Fibroblast of mammary gland (primary cell): ENCODE measurements at regions not wholly inside any gene's neighbourhood (a gene's known extent, or its start where the extent isn't known, plus 50 kb on each side); places are given as distances from the start of the nearest gene placed in this dataset.

Experiments
- DNase-seq: peaks from one replicate; pipeline ENCODE4 v3.0.0-alpha.2; 2010; ENCODE audit warnings: low read depth
- H3K4me3 ChIP-seq: 2 replicates; pipeline ENCODE4 v1.5.1; 2011; ENCODE audit warnings: low read depth, mild to moderate bottlenecking, low read length, moderate library complexity; ENCODE audit not compliant: control insufficient read depth
- TF ChIP-seq, protein P1 (sequence below): conservative IDR thresholded peaks from 2 replicates; pipeline ENCODE4 v1.5.1; 2011; ENCODE audit warnings: low read depth, low read length, inconsistent platforms; ENCODE audit not compliant: control insufficient read depth, insufficient read depth

DNA sequence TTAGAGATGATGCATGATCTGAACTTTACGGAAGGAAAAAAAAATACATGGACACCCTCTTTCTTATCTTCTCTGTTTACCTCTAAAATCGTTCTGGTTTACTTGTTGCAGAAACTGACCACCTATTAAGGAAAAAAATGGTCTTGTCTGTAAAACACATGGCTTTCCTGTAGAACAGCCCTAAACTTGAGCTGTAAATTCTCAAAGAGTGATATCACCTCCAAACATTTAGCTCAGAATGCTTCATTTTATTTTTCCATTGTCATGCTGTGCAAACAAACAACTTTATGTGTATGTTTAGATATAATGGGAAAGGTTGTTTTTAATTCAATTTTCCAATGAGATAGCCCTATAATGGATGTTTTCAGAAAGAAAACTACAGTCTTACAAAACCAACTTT lies 237.4 kb upstream of the NR2F2 start:
- no peak overlapping the region for H3K4me3 ChIP-seq
- DNase-seq: no peak

DNA sequence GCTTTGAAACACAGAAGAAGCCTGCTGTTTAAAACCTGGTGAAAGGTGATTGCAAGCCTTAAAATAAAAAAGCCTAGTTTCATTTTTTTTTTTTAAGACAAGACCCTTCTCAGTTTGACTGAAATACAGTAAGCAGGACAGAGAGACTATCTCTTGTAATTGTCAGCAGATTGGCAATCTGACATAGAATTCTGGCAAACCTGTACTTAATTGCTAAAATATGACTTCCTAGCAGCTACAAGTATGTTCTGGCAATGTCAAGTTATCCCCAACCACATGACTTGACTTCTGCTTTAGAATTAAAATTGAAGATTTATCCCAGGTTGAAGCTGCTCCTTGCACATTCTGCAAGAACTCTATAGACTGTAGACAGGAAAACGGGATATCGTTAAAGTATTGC lies 232.8 kb upstream of the NR2F2 start:
- no peak overlapping the region for H3K4me3 ChIP-seq
- DNase-seq: no peak
- TF ChIP-seq, protein P1, sequence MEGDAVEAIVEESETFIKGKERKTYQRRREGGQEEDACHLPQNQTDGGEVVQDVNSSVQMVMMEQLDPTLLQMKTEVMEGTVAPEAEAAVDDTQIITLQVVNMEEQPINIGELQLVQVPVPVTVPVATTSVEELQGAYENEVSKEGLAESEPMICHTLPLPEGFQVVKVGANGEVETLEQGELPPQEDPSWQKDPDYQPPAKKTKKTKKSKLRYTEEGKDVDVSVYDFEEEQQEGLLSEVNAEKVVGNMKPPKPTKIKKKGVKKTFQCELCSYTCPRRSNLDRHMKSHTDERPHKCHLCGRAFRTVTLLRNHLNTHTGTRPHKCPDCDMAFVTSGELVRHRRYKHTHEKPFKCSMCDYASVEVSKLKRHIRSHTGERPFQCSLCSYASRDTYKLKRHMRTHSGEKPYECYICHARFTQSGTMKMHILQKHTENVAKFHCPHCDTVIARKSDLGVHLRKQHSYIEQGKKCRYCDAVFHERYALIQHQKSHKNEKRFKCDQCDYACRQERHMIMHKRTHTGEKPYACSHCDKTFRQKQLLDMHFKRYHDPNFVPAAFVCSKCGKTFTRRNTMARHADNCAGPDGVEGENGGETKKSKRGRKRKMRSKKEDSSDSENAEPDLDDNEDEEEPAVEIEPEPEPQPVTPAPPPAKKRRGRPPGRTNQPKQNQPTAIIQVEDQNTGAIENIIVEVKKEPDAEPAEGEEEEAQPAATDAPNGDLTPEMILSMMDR: no peak

More for the DNA sequence above, 237.4 kb upstream of the NR2F2 start:
- TF ChIP-seq, protein P1: no peak

DNA sequence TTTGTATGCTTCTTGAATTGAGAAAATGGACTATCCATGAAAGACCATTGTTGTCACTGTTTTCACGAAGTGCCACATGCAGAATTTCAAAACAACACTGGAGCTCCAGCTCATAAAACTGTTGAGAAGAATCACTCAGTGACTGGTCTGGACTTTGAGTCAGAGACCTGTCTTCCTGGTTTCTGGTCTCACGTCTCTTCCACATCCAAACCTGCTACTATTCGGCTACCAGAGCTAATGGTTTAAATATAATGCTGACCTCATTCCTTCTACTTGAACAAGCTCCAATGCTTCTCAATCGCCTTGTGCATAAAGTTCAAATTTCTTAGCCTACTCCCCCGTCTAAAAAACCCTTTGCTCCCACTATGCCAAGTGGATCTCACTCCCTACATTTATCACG lies 227.9 kb upstream of the NR2F2 start:
- H3K4me3 ChIP-seq: no peak overlapping the region
- no peak for DNase-seq
- TF ChIP-seq, protein P1: no peak

DNA sequence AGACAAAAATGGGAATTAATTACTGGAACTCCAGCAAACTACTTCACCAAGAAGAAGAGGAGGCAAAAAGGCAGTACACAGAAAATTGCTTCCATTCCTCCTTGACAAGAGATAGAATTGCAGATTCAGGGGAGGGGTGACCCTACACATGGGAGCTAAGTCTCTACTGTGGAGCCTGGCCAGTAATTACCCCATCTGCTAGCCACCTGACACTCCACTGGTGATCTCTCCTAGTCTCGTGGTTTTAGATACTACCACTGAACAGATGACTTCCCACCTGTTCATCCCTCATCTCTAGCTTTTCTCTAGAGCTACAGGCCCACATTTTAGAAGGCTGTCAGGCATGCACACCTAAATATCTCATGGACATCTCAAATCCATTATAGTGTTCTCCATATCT lies 224.3 kb upstream of the NR2F2 start:
- TF ChIP-seq, protein P1: no peak
- DNase-seq: no peak
- H3K4me3 ChIP-seq: no peak overlapping the region

DNA sequence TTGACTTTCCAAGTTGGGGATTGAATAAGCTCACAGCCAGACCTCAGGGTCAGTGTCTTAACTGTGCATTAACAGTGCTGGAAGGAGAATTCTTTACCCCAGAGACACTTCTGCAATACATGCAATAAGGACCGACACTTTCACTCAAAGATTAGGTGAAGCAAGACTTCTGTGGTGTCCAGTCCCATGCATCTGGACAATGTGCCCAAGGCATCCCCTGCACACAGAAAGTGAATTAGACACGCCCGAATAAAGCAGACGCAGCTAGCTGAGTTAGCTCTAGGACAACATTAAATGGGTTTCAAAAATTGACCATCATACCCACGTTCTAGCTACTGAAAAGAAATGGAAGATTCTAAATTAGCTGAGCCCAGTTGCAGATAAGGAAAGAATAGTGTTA lies 223.9 kb upstream of the NR2F2 start:
- TF ChIP-seq, protein P1: no peak
- H3K4me3 ChIP-seq: no peak overlapping the region
- no peak for DNase-seq

DNA sequence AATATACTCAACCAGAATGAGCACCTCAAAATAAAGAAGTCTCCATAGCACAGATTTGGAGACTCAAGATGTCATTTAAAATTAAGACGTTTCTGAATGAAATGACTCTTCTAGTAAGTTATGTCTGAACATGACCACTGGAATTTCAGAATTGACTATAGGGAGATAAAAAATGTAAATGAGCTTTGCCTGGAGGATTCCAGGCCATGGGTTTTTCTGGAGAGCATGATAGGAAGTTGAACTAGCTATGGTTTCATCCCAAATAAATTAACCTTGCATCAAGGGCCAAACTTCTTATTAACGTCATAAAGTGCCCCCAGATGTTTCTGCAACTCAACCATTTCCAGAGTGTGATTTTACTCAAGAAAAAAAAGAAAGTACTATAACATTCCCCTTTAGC lies 222.6 kb upstream of the NR2F2 start:
- no peak overlapping the region for H3K4me3 ChIP-seq
- TF ChIP-seq, protein P1: no peak
- DNase-seq: peak; percentile 38

DNA sequence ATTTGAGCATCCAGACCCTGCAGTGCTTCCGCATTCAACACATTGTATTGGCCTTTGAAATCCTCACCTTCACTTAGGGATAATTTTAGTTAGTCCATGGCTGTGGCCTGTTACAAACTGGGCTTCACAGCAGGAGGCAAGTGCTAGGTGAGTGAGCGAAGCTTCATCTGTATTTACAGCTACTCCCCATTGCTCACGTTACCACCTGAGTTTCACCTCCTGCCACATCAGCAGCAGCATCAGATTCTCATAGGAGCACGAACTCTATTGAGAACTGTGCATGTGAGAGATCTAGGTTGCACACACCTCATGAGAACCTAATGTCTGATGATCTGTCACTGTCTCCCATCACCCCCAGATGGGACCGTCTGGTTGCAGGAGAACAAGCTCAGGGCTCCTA lies 222.1 kb upstream of the NR2F2 start:
- no peak overlapping the region for H3K4me3 ChIP-seq
- TF ChIP-seq, protein P1: no peak
- DNase-seq: no peak
